ENCODE measurements at regions not wholly inside any gene's neighbourhood (a gene's known extent, or its start where the extent isn't known, plus 50 kb on each side); places are given as distances from the start of the nearest gene placed in this dataset.

DNA sequence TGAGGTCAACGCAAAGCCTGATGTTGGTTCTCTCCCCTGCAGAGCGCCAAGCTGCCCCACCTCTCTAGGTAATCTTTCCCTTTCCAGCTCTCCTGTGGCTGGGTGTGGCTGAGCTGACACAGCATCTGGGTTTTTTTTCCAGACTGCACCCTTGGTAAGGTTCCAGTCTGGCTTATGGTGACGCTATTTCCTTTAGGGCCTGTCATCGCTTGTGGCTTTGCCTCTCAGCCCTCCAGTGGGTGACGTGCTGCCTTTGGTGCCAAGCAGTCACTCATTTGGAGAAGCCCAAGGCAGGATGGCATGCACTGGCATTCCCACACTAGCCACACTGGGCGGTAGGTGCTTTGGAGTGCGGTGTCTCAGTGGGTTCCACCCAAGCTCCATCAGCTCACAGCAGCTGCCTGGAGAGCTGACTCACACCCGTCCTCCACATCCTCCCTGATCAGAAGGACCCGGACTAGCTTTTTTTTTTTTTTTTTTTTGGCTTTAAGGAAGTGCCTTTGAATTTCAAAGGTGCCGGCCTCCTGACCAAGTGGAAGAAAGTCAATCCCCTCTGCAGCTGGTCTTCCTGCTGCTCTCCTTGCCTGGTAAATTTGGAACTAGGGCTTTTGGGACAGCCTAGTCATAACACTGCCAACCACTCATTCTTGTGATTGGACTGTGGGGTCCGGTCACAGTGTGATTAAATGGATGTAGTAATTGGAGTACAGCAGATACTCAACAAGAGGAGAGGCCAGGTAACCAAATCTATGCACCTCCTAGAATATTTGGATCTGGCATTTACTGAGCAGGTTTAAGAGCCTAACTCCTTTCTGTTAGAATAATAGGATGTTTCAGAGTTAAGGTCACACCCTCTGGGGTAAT lies 153.6 kb downstream of the CD83 start:
- no peak for TF ChIP-seq NR3C1 (CRISPR knock-in tag; conservative IDR thresholded peaks at IDR 0.05; ENCODE audit: low read depth)
- TF ChIP-seq, protein P1, sequence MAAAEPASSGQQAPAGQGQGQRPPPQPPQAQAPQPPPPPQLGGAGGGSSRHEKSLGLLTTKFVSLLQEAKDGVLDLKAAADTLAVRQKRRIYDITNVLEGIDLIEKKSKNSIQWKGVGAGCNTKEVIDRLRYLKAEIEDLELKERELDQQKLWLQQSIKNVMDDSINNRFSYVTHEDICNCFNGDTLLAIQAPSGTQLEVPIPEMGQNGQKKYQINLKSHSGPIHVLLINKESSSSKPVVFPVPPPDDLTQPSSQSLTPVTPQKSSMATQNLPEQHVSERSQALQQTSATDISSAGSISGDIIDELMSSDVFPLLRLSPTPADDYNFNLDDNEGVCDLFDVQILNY (CRISPR knock-in tag; IDR thresholded peaks at IDR 0.05) = no peak
- TF ChIP-seq, protein P2, sequence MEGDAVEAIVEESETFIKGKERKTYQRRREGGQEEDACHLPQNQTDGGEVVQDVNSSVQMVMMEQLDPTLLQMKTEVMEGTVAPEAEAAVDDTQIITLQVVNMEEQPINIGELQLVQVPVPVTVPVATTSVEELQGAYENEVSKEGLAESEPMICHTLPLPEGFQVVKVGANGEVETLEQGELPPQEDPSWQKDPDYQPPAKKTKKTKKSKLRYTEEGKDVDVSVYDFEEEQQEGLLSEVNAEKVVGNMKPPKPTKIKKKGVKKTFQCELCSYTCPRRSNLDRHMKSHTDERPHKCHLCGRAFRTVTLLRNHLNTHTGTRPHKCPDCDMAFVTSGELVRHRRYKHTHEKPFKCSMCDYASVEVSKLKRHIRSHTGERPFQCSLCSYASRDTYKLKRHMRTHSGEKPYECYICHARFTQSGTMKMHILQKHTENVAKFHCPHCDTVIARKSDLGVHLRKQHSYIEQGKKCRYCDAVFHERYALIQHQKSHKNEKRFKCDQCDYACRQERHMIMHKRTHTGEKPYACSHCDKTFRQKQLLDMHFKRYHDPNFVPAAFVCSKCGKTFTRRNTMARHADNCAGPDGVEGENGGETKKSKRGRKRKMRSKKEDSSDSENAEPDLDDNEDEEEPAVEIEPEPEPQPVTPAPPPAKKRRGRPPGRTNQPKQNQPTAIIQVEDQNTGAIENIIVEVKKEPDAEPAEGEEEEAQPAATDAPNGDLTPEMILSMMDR (IDR thresholded peaks at IDR 0.05) = no peak
- TF ChIP-seq JUN (CRISPR knock-in tag; IDR thresholded peaks at IDR 0.05) = no peak
- no peak for TF ChIP-seq ZBTB21 (CRISPR knock-in tag; IDR thresholded peaks at IDR 0.05; ENCODE audit: borderline replicate concordance)
- no peak for TF ChIP-seq ZNF416 (CRISPR knock-in tag; IDR thresholded peaks at IDR 0.05)
- TF ChIP-seq, protein P3, sequence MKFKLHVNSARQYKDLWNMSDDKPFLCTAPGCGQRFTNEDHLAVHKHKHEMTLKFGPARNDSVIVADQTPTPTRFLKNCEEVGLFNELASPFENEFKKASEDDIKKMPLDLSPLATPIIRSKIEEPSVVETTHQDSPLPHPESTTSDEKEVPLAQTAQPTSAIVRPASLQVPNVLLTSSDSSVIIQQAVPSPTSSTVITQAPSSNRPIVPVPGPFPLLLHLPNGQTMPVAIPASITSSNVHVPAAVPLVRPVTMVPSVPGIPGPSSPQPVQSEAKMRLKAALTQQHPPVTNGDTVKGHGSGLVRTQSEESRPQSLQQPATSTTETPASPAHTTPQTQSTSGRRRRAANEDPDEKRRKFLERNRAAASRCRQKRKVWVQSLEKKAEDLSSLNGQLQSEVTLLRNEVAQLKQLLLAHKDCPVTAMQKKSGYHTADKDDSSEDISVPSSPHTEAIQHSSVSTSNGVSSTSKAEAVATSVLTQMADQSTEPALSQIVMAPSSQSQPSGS (CRISPR knock-in tag; IDR thresholded peaks at IDR 0.05; ENCODE audit: borderline replicate concordance, low read depth) = no peak
- TF ChIP-seq, protein P4, sequence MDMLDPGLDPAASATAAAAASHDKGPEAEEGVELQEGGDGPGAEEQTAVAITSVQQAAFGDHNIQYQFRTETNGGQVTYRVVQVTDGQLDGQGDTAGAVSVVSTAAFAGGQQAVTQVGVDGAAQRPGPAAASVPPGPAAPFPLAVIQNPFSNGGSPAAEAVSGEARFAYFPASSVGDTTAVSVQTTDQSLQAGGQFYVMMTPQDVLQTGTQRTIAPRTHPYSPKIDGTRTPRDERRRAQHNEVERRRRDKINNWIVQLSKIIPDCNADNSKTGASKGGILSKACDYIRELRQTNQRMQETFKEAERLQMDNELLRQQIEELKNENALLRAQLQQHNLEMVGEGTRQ (CRISPR knock-in tag; IDR thresholded peaks at IDR 0.05) = no peak
- TF ChIP-seq, protein P5, sequence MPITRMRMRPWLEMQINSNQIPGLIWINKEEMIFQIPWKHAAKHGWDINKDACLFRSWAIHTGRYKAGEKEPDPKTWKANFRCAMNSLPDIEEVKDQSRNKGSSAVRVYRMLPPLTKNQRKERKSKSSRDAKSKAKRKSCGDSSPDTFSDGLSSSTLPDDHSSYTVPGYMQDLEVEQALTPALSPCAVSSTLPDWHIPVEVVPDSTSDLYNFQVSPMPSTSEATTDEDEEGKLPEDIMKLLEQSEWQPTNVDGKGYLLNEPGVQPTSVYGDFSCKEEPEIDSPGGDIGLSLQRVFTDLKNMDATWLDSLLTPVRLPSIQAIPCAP (CRISPR knock-in tag; IDR thresholded peaks at IDR 0.05) = no peak
- TF ChIP-seq, protein P6, sequence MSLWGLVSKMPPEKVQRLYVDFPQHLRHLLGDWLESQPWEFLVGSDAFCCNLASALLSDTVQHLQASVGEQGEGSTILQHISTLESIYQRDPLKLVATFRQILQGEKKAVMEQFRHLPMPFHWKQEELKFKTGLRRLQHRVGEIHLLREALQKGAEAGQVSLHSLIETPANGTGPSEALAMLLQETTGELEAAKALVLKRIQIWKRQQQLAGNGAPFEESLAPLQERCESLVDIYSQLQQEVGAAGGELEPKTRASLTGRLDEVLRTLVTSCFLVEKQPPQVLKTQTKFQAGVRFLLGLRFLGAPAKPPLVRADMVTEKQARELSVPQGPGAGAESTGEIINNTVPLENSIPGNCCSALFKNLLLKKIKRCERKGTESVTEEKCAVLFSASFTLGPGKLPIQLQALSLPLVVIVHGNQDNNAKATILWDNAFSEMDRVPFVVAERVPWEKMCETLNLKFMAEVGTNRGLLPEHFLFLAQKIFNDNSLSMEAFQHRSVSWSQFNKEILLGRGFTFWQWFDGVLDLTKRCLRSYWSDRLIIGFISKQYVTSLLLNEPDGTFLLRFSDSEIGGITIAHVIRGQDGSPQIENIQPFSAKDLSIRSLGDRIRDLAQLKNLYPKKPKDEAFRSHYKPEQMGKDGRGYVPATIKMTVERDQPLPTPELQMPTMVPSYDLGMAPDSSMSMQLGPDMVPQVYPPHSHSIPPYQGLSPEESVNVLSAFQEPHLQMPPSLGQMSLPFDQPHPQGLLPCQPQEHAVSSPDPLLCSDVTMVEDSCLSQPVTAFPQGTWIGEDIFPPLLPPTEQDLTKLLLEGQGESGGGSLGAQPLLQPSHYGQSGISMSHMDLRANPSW (CRISPR knock-in tag; conservative IDR thresholded peaks at IDR 0.05; ENCODE audit: low read depth) = no peak
- TF ChIP-seq, protein P7, sequence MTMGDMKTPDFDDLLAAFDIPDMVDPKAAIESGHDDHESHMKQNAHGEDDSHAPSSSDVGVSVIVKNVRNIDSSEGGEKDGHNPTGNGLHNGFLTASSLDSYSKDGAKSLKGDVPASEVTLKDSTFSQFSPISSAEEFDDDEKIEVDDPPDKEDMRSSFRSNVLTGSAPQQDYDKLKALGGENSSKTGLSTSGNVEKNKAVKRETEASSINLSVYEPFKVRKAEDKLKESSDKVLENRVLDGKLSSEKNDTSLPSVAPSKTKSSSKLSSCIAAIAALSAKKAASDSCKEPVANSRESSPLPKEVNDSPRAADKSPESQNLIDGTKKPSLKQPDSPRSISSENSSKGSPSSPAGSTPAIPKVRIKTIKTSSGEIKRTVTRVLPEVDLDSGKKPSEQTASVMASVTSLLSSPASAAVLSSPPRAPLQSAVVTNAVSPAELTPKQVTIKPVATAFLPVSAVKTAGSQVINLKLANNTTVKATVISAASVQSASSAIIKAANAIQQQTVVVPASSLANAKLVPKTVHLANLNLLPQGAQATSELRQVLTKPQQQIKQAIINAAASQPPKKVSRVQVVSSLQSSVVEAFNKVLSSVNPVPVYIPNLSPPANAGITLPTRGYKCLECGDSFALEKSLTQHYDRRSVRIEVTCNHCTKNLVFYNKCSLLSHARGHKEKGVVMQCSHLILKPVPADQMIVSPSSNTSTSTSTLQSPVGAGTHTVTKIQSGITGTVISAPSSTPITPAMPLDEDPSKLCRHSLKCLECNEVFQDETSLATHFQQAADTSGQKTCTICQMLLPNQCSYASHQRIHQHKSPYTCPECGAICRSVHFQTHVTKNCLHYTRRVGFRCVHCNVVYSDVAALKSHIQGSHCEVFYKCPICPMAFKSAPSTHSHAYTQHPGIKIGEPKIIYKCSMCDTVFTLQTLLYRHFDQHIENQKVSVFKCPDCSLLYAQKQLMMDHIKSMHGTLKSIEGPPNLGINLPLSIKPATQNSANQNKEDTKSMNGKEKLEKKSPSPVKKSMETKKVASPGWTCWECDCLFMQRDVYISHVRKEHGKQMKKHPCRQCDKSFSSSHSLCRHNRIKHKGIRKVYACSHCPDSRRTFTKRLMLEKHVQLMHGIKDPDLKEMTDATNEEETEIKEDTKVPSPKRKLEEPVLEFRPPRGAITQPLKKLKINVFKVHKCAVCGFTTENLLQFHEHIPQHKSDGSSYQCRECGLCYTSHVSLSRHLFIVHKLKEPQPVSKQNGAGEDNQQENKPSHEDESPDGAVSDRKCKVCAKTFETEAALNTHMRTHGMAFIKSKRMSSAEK (CRISPR knock-in tag; IDR thresholded peaks at IDR 0.05; ENCODE audit: borderline replicate concordance) = no peak
